SJSA1 (cell line): ENCODE measurements at regions not wholly inside any gene's neighbourhood (a gene's known extent, or its start where the extent isn't known, plus 50 kb on each side); places are given as distances from the start of the nearest gene placed in this dataset.

ENCODE experiments used
- DNase-seq, 2 experiments: peaks; one replicate each; pipeline ENCODE4 v3.0.0-alpha.2; 2015 to 2020; ENCODE audit warnings: low spot score in 2 of 2, low read depth in 1 of 2
- H3K27ac ChIP-seq: fragments of 250-450 bp; sonication (Bioruptor Pico); 2 replicates; pipeline ENCODE4 v1.5.1; 2020; ENCODE audit warnings: mild to moderate bottlenecking, moderate library complexity
- H3K27me3 ChIP-seq: fragments of 250-450 bp; sonication (Bioruptor Pico); replicated peaks from 2 replicates; pipeline ENCODE4 v1.5.1; 2020; ENCODE audit warnings: mild to moderate bottlenecking, moderate library complexity
- H3K36me3 ChIP-seq: fragments of 250-450 bp; sonication (Bioruptor Pico); 2 replicates; pipeline ENCODE4 v1.5.1; 2020; ENCODE audit warnings: mild to moderate bottlenecking
- H3K4me1 ChIP-seq: fragments of 250-450 bp; sonication (Bioruptor Pico); replicated peaks from 2 replicates; pipeline ENCODE4 v1.6.1; 2021; ENCODE audit warnings: mild to moderate bottlenecking
- H3K4me3 ChIP-seq: fragments of 250-450 bp; sonication (Bioruptor Pico); 2 replicates; pipeline ENCODE4 v1.5.1; 2020; ENCODE audit warnings: mild to moderate bottlenecking
- H3K9me3 ChIP-seq: fragments of 250-450 bp; sonication (Bioruptor Pico); replicated peaks from 2 replicates; pipeline ENCODE4 v1.5.1; 2020; ENCODE audit warnings: mild to moderate bottlenecking

DNA sequence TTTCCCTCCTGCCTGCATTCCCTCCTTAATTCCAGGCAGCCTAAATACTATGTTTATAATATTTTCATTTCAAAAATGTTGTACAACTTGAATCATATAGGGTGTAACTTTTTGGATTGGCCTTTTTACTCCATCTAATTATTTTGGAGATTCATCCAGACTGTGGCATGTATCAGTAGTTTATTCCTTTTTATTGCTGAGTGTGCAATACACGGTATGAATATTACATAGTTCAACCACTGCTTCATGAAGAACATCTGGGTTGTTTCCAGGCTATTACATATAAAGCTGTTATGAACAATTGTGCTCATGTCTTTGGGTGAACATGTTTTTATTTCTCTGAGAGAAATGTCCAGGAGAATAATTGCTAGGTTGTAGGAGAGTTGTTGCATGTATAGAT, 253.5 kb upstream of the SLC35B3 start:
- H3K36me3 ChIP-seq = no peaks in the 10 kb centered on the region
- H3K4me3 ChIP-seq = no peak overlapping the region

DNA sequence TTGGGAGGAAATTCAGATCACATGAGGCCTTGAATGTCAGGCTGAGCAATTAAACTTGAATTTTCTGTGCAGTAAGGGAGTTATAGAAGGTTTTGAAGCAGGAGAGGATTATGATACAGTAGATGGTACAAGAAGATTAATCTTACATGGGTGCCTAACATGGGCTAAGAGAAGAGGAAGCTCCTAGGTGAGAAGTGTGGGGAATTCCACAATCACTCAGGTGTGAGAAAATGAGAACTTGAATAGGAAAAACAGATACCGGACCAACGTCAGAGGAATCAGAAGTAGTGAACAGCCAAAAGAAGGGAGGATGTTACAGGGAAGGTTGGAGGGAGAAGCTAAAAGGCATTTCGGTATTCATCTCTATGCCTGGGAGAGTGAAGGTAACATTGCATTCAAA, 250.7 kb upstream of the SLC35B3 start:
- Histone ChIP-seq H3K4me1 (no peaks in the 10 kb centered on the region), H3K36me3 (no peaks in the 10 kb centered on the region), H3K27ac (no peak overlapping the region), H3K9me3 (no peaks in the 10 kb centered on the region), H3K4me3 (no peak overlapping the region), H3K27me3 (no peaks in the 10 kb centered on the region)
- DNase-seq = no peak

More for the DNA sequence above, 253.5 kb upstream of the SLC35B3 start:
- H3K4me1 ChIP-seq = no peaks in the 10 kb centered on the region
- DNase-seq = no peak
- no peaks in the 10 kb centered on the region for H3K27me3 ChIP-seq
- no peaks in the 10 kb centered on the region for H3K9me3 ChIP-seq
- no peak overlapping the region for H3K27ac ChIP-seq

DNA sequence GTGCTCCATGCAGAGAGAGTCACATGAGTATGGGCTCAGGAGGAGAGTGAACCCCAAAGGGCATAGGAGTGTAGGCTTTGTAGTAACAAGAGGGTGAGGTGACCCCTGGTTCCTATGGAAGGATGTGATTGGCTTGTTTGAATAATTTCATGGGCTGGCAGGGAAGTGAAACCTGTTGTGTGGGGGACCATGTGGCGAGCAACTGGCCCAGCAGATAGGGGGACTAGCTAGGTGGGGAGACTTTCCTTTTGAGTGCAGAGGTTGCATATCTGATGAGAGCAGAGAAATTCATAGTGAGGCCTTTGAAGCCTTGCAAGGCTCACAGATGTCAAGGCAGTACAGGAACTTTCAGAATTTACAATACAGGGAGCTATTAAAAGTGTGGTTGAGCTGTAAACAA, 247.9 kb upstream of the SLC35B3 start:
- no peak overlapping the region for H3K27ac ChIP-seq
- no peaks in the 10 kb centered on the region for H3K9me3 ChIP-seq
- no peaks in the 10 kb centered on the region for H3K4me1 ChIP-seq
- H3K27me3 ChIP-seq = no peaks in the 10 kb centered on the region
- no peak overlapping the region for H3K4me3 ChIP-seq
- H3K36me3 ChIP-seq = no peaks in the 10 kb centered on the region
- DNase-seq = no peak

DNA sequence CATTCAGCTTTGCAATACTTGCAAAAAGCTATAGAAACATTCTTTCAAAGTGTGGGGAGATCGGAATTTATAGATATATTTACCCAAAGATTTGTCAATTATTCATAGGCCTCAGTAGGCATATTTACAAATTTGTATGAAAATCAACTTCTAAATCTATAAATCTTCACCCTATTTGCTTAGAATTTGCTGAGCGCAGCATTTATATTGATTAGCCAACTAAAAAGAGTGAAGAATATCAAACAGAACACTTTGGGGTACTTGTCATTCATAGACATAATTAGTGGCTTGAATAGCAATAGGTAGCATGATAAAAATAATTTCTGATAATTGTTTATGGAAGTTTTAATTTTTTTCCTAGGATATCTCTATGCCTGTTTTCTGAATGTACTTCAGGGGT, 244.5 kb upstream of the SLC35B3 start:
- no peaks in the 10 kb centered on the region for H3K27me3 ChIP-seq
- no peak overlapping the region for H3K4me3 ChIP-seq
- no peak overlapping the region for H3K27ac ChIP-seq
- no peak for DNase-seq
- no peaks in the 10 kb centered on the region for H3K9me3 ChIP-seq
- no peaks in the 10 kb centered on the region for H3K36me3 ChIP-seq
- no peaks in the 10 kb centered on the region for H3K4me1 ChIP-seq

DNA sequence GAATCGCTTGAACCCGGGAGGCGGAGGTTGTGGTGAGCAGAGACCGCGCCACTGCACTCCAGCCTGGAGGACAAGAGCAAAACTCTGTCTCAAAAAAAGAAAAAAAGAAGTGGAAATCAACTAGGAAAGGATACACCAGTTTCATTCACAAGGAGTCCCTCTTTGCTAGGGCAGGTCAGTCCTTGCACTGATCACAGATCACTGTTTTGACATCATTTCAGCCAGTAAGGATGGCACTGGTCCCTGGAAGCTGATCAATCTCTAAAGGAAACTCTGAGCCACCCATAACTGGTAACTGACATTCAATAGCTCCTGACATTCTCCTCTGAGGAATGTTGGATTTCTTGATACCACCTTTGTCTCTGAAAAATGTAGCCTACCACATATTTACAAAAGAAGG, 243.1 kb upstream of the SLC35B3 start:
- no peak overlapping the region for H3K27ac ChIP-seq
- no peak for DNase-seq
- no peaks in the 10 kb centered on the region for H3K27me3 ChIP-seq
- H3K9me3 ChIP-seq = no peaks in the 10 kb centered on the region; the same call in 1 of the 2 replicates
- no peak overlapping the region for H3K4me3 ChIP-seq
- H3K4me1 ChIP-seq = no peaks in the 10 kb centered on the region
- no peaks in the 10 kb centered on the region for H3K36me3 ChIP-seq

DNA sequence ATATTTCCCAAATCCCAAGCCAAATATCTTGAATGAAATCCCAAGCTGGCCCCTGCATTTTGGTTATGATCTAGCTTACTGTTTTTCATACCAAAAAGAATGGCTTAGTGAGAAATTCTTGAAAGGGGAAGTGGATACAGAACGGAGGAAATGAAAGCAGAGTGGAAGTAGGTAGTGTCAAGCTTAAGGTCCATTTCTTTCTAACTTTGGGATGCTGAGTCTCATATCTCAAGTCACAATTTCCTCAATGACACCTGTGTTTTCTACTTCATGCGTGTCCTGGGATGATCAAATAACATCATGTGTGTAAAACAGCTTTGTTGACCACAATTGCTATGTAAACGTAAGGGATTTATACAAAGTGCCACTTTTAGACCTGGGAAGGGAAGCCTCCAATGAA, 238.8 kb upstream of the SLC35B3 start:
- Histone ChIP-seq H3K27me3 (no peaks in the 10 kb centered on the region), H3K27ac (no peak overlapping the region), H3K4me3 (no peak overlapping the region), H3K4me1 (no peaks in the 10 kb centered on the region), H3K9me3 (no peaks in the 10 kb centered on the region; the same call in 1 of the 2 replicates), H3K36me3 (no peaks in the 10 kb centered on the region)
- DNase-seq = no peak

DNA sequence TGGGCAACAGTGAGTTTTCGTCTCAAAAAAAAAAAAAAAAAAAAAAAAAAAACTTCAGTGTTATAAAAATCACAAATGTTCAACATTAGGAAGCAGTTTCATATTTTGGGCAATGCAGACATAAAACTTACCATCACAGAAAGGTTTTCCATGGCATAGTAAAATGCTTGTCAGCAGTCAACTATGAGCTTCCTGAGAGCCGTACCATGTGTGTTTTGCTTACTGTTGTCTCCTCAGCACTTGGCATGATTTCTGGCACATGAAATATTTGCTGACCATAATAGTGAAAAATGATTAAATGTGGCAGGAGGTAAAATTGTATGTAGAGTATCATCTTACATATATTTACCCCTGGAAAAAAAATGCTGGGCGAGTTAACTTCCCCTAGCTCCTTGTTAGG, 237.5 kb upstream of the SLC35B3 start:
- no peaks in the 10 kb centered on the region for H3K4me1 ChIP-seq
- no peak for DNase-seq
- H3K27me3 ChIP-seq = no peaks in the 10 kb centered on the region
- no peak overlapping the region for H3K27ac ChIP-seq
- no peaks in the 10 kb centered on the region for H3K36me3 ChIP-seq
- H3K4me3 ChIP-seq = no peak overlapping the region
- no peaks in the 10 kb centered on the region; the same call in 1 of the 2 replicates for H3K9me3 ChIP-seq

DNA sequence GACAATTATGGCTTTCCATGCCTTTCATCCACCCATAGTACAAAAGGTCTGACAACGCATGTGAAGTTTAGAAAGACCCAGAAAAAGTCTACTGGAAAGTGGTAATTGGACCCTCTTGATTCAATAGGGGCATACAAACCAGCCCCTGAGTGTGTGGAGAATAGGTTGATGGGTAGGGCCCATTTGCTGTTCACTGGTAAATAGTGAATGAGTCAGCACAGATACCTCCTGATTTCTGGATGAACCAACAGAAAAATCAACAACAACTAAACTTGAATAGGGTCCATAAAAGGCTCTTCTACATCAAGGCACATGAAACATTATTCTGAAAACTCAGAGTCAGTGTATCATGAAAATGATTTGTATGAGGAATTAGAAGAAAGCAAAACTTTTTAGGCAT, 235.4 kb upstream of the SLC35B3 start:
- H3K9me3 ChIP-seq = no peaks in the 10 kb centered on the region; the same call in 1 of the 2 replicates
- no peak overlapping the region for H3K4me3 ChIP-seq
- no peaks in the 10 kb centered on the region for H3K4me1 ChIP-seq
- H3K27ac ChIP-seq = no peak overlapping the region
- no peaks in the 10 kb centered on the region for H3K36me3 ChIP-seq
- H3K27me3 ChIP-seq = no peaks in the 10 kb centered on the region
- DNase-seq = no peak

DNA sequence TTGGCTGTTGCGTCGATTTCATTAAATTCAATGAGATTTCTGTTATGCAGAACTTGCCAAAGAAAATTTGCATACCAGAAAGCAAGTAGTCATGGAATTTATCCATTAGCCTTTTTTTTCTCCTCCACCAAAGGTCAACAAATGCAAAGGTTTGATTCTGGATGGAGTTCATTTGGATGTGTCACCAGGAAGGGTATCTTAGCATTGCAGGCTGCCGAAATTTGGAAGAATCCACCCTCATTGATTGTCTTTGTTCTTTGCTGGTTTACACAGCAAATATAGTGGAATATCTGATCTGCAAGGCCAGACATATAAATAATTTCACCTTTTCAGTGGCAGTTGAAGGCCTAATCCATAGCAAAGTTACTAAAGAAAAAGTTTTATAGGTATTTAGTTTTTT, 229.4 kb upstream of the SLC35B3 start:
- Histone ChIP-seq H3K36me3 (no peaks in the 10 kb centered on the region), H3K9me3 (no peaks in the 10 kb centered on the region), H3K27me3 (no peaks in the 10 kb centered on the region), H3K4me3 (no peak overlapping the region), H3K27ac (no peak overlapping the region), H3K4me1 (no peaks in the 10 kb centered on the region)
- no peak for DNase-seq

DNA sequence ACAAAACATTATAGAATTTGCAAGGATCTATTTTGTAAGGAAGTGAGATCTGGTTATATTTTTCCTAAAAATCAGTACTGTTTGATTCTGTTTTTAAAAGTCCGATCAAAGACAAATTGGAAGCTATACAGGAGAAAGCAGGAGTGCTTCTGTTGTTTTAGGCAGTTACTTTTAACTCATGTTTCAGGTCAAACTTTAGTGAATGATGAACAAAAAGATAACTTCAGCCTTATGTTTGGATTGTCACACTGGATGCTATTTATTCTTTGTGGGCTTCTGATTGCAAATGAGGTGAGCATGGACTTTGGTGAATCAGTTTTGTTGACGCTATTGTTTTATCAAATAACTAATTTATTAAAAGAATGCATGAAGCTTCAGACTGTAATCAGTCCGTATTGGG, 228.7 kb upstream of the SLC35B3 start:
- Histone ChIP-seq H3K27me3 (no peaks in the 10 kb centered on the region), H3K4me3 (no peak overlapping the region), H3K27ac (no peak overlapping the region), H3K9me3 (no peaks in the 10 kb centered on the region), H3K36me3 (no peaks in the 10 kb centered on the region), H3K4me1 (no peaks in the 10 kb centered on the region)
- DNase-seq = no peak

DNA sequence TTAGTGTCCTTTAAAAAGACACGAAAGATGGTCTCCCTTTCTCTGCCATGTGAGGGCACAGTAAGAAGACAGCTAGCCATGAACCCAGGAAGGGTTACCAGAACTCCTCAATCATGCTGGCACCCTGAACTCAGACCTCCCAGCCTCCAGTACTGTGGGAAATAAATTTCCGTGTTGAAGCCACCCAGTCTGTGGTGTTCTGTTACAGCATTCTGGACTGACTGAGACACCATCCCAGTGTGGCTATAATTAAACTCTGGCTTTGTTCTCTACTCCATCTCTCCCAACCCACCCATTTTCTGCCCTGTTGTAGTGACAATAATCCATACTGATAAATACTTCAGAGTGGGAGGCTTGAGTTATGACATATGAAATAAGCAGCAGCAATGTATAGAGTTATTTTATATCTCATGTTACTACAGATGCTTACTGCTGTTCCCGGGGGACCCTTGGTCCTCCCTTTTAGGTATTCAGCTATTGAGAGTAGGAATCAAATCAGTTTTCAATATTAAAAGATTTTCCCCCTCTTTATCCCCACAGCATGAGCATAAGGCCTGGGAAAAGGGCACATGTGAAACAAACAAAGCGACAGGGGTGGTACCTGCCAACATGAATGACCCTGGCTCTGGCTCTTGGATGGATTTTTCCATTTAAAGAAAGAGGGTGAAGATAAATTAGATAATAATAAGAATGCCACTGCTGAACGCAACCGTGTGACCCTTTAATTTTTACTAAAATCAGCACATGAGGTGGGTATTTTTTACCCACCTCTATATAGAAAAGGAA, 224.3 kb upstream of the SLC35B3 start:
- H3K27me3 ChIP-seq = no peaks in the 10 kb centered on the region
- no peaks in the 10 kb centered on the region for H3K9me3 ChIP-seq
- no peak for DNase-seq
- no peaks in the 10 kb centered on the region for H3K4me1 ChIP-seq
- no peaks in the 10 kb centered on the region for H3K36me3 ChIP-seq
- no peak overlapping the region for H3K4me3 ChIP-seq
- H3K27ac ChIP-seq = no peak overlapping the region

DNA sequence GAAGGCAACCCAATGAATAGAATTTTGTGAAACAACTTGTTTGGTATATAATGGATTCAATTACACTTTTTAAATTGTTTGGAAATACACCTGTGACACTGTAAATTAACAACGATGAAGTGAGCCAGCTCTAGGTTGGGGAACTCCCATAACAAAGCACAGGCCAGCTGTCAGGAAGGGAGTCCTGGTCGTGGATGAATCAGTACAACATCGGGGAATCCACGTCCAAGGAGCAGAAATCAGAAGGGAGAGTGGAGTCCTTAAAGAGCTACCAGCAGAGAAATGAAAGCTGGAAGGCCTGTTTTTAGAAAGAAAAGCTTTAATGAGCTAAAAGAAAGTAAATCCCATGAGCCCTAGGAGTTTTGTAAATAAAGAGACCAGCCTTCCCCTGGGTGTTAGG, 223.1 kb upstream of the SLC35B3 start:
- DNase-seq = no peak
- H3K4me1 ChIP-seq = no peaks in the 10 kb centered on the region
- H3K36me3 ChIP-seq = no peaks in the 10 kb centered on the region
- no peaks in the 10 kb centered on the region for H3K27me3 ChIP-seq
- no peaks in the 10 kb centered on the region for H3K9me3 ChIP-seq
- H3K4me3 ChIP-seq = no peak overlapping the region
- H3K27ac ChIP-seq = no peak overlapping the region

DNA sequence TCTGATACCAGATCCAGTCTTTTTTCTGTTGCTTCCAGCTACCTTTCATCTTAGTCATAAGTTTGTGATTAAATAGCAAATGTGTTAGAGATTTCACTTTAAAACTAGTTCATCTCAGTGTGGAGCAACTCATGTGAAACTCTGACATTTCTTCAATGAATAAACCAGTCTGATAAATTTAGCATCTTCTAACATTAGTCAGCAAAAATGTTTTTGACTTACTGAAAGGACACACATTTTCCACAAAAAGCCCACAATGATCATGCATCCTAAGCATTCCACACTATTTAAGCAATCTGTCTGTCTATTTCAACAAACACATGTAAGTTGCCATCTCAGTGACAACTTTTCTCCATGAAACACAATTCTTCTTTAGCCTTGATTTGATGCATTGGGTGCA, 222.2 kb upstream of the SLC35B3 start:
- H3K36me3 ChIP-seq = no peaks in the 10 kb centered on the region
- no peaks in the 10 kb centered on the region for H3K4me1 ChIP-seq
- H3K27ac ChIP-seq = no peak overlapping the region
- H3K27me3 ChIP-seq = no peaks in the 10 kb centered on the region
- no peak overlapping the region for H3K4me3 ChIP-seq
- no peaks in the 10 kb centered on the region for H3K9me3 ChIP-seq
- no peak for DNase-seq

DNA sequence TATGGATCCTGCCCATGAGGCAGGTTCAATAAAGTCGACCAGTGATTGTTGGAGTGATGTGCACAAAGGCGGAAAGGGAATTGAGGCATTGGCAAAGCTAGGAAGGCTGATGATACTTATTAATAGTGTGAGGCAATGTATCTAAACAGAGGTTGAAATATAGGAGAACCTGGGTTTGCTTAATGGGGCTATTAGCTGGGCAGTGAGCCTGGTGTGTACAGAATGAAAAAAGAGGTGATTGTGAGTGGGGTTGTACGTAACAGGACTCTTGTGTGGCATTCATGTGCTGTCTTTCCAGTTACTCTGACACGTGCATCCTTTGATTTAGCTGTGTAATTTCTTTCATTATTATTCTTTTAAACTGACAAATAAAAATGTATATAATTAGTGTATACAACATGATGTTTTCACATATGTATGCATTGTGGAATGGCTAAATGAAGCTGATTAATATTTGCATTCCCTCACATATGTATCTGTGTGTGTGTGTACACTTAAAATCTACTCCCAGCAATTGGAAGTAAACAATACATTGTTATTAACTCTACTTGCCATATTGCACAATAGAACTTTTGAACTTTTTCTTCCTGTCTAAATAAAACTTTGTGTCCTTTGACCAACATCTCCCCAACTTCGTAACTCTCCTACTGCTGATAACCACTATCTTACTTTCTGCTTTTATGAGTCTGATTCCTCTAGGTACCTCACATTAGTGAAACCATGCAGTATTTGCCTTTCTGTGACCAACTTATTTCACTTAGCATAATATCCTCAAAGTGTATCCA, 220.5 kb upstream of the SLC35B3 start:
- no peaks in the 10 kb centered on the region for H3K4me1 ChIP-seq
- DNase-seq = no peak
- H3K27ac ChIP-seq = no peak overlapping the region
- no peaks in the 10 kb centered on the region for H3K9me3 ChIP-seq
- no peaks in the 10 kb centered on the region for H3K27me3 ChIP-seq
- H3K4me3 ChIP-seq = no peak overlapping the region
- no peaks in the 10 kb centered on the region for H3K36me3 ChIP-seq
